ENCODE measurements at regions not wholly inside any gene's neighbourhood (a gene's known extent, or its start where the extent isn't known, plus 50 kb on each side); places are given as distances from the start of the nearest gene placed in this dataset.

GRCh38 chr1:116826818-116827606 lies 72.8 kb downstream of the CD2 start:
- Mint-ChIP-seq H3K4me3 (peak overlapping the region in 4 of 8 donors; percentile 48 to 66 (median 54)), H3K27ac (peak overlapping the region; percentile 71 to 90 (median 88)), H3K36me3 (no peaks in the 10 kb centered on the region), H3K4me1 (peaks cover 16 to 31% (median 24%) of the 10 kb centered on the region in 4 donors), H3K27me3 (no peaks in the 10 kb centered on the region), H3K9me3 (peaks cover 0 to 1% (median 0%) of the 10 kb centered on the region in 8 donors)
- Histone ChIP-seq H3K36me3 (ENCODE audit: insufficient read depth, low read length) (no peaks in the 10 kb centered on the region), H3K4me3 (ENCODE audit: low read length in 2 of 2) (no peak overlapping the region), H3K27ac (ENCODE audit: low read depth, low read length) (peak overlapping the region; percentile 27), H3K27me3 (ENCODE audit: insufficient read depth, low read length) (no peaks in the 10 kb centered on the region), H3K4me1 (ENCODE audit: insufficient read depth, low read length) (peaks cover 21% of the 10 kb centered on the region), H3K9me3 (ENCODE audit: control insufficient read depth in 1 of 2, low read length in 2 of 2) (no peaks in the 10 kb centered on the region)
- intact Hi-C loops (cut with micrococcal nuclease) = no loop called here
- CTCF ChIA-PET (ENCODE audit: partially characterized antibody) = interaction anchor here (0.6 to 4.2 kb wide), 10 partner anchors 9 to 233 kb away, joined by 3 to 20 read pairs (median 3); partner anchors contain the start of gene TTF2
- DNase-seq = peak in 3 of 5 donors; percentile 23 to 84 (median 38)
- POLR2A ChIA-PET (ENCODE audit: partially characterized antibody) = interaction anchor here (0.6 to 2.2 kb wide), 10 partner anchors 26 to 233 kb away, joined by 3 to 17 read pairs (median 4); partner anchors contain the start of gene TTF2

GRCh38 chr1:116827607-116828105 lies 73.4 kb downstream of the CD2 start:
- Histone ChIP-seq H3K9me3 (ENCODE audit: control insufficient read depth in 1 of 2, low read length in 2 of 2) (no peaks in the 10 kb centered on the region), H3K27me3 (ENCODE audit: insufficient read depth, low read length) (no peaks in the 10 kb centered on the region), H3K27ac (ENCODE audit: low read depth, low read length) (no peak overlapping the region), H3K4me1 (ENCODE audit: insufficient read depth, low read length) (peaks cover 21% of the 10 kb centered on the region), H3K4me3 (ENCODE audit: low read length in 2 of 2) (no peak overlapping the region), H3K36me3 (ENCODE audit: insufficient read depth, low read length) (no peaks in the 10 kb centered on the region)
- ChIA-PET CTCF (ENCODE audit: partially characterized antibody) (interaction anchor here (0.6 to 4.2 kb wide), 10 partner anchors 9 to 233 kb away, joined by 3 to 20 read pairs (median 3); partner anchors contain the start of gene TTF2), POLR2A (ENCODE audit: partially characterized antibody) (interaction anchor here (0.5 to 2.2 kb wide), 10 partner anchors 50 to 233 kb away, joined by 3 to 17 read pairs (median 4); partner anchors contain the start of gene TTF2)
- Mint-ChIP-seq H3K4me1 (peaks cover 16 to 31% (median 24%) of the 10 kb centered on the region in 4 donors), H3K9me3 (peaks cover 0 to 1% (median 0%) of the 10 kb centered on the region in 8 donors), H3K4me3 (peak overlapping the region in 3 of 8 donors; percentile 48 to 59 (median 48)), H3K27ac (peak overlapping the region; percentile 71 to 90 (median 88)), H3K27me3 (no peaks in the 10 kb centered on the region), H3K36me3 (no peaks in the 10 kb centered on the region)
- intact Hi-C loops (cut with micrococcal nuclease) = no loop called here
- no peak for DNase-seq

- Histone ChIP-seq H3K27me3 (ENCODE audit: insufficient read depth, low read length) (no peaks in the 10 kb centered on the region), H3K4me3 (ENCODE audit: low read length in 2 of 2) (no peak overlapping the region), H3K36me3 (ENCODE audit: insufficient read depth, low read length) (no peaks in the 10 kb centered on the region), H3K9me3 (ENCODE audit: control insufficient read depth in 1 of 2, low read length in 2 of 2) (no peaks in the 10 kb centered on the region), H3K4me1 (ENCODE audit: insufficient read depth, low read length) (peaks cover 4% of the 10 kb centered on the region), H3K27ac (ENCODE audit: low read depth, low read length) (no peak overlapping the region)
- DNase-seq = no peak
- POLR2A ChIA-PET (ENCODE audit: partially characterized antibody) = no interaction called here
- H3K27ac Mint-ChIP-seq = peak overlapping the region in 1 of 7 donors; percentile 12
- no peak overlapping the region for H3K4me3 Mint-ChIP-seq
- intact Hi-C loops (cut with micrococcal nuclease) = no loop called here
- peaks cover 0 to 4% of the 10 kb centered on the region in 2 donors for H3K36me3 Mint-ChIP-seq
- H3K27me3 Mint-ChIP-seq = no peaks in the 10 kb centered on the region
- H3K4me1 Mint-ChIP-seq = peaks cover 3 to 12% (median 5%) of the 10 kb centered on the region in 4 donors
- CTCF ChIA-PET (ENCODE audit: partially characterized antibody) = no interaction called here
- peaks cover 0 to 7% (median 1%) of the 10 kb centered on the region in 8 donors for H3K9me3 Mint-ChIP-seq
Observed at GRCh38 chr1:116832308-116832931, 77.3 kb upstream of the PTGFRN start.

- H3K4me3 ChIP-seq (ENCODE audit: low read length in 2 of 2) = no peak overlapping the region
- Mint-ChIP-seq H3K36me3 (peaks cover 0 to 4% of the 10 kb centered on the region in 2 donors), H3K4me3 (no peak overlapping the region), H3K27ac (no peak overlapping the region), H3K4me1 (peaks cover 0 to 9% (median 3%) of the 10 kb centered on the region in 4 donors), H3K9me3 (peaks cover 0 to 7% (median 2%) of the 10 kb centered on the region in 8 donors), H3K27me3 (no peaks in the 10 kb centered on the region)
- no peaks in the 10 kb centered on the region for H3K27me3 ChIP-seq (ENCODE audit: insufficient read depth, low read length)
- no peak overlapping the region for H3K27ac ChIP-seq (ENCODE audit: low read depth, low read length)
- H3K4me1 ChIP-seq (ENCODE audit: insufficient read depth, low read length) = no peaks in the 10 kb centered on the region
- ChIA-PET POLR2A (ENCODE audit: partially characterized antibody) (no interaction called here), CTCF (ENCODE audit: partially characterized antibody) (no interaction called here)
- no peak for DNase-seq
- no peaks in the 10 kb centered on the region for H3K9me3 ChIP-seq (ENCODE audit: control insufficient read depth in 1 of 2, low read length in 2 of 2)
- intact Hi-C loops (cut with micrococcal nuclease) = no loop called here
- no peaks in the 10 kb centered on the region for H3K36me3 ChIP-seq (ENCODE audit: insufficient read depth, low read length)
Observed at GRCh38 chr1:116832932-116833578, 76.7 kb upstream of the PTGFRN start.

- DNase-seq = no peak
- ChIA-PET CTCF (ENCODE audit: partially characterized antibody) (no interaction called here), POLR2A (ENCODE audit: partially characterized antibody) (no interaction called here)
- peaks cover 0 to 4% of the 10 kb centered on the region in 2 donors for H3K36me3 Mint-ChIP-seq
- peaks cover 0 to 7% (median 3%) of the 10 kb centered on the region in 8 donors for H3K9me3 Mint-ChIP-seq
- intact Hi-C loops (cut with micrococcal nuclease) = no loop called here
- no peak overlapping the region for H3K4me3 ChIP-seq (ENCODE audit: low read length in 2 of 2)
- peaks cover 0 to 4% (median under 1%) of the 10 kb centered on the region in 4 donors for H3K4me1 Mint-ChIP-seq
- no peak overlapping the region for H3K27ac ChIP-seq (ENCODE audit: low read depth, low read length)
- H3K4me1 ChIP-seq (ENCODE audit: insufficient read depth, low read length) = no peaks in the 10 kb centered on the region
- no peak overlapping the region for H3K4me3 Mint-ChIP-seq
- H3K27me3 Mint-ChIP-seq = no peaks in the 10 kb centered on the region
- H3K36me3 ChIP-seq (ENCODE audit: insufficient read depth, low read length) = no peaks in the 10 kb centered on the region
- no peak overlapping the region for H3K27ac Mint-ChIP-seq
- no peaks in the 10 kb centered on the region for H3K9me3 ChIP-seq (ENCODE audit: control insufficient read depth in 1 of 2, low read length in 2 of 2)
- H3K27me3 ChIP-seq (ENCODE audit: insufficient read depth, low read length) = no peaks in the 10 kb centered on the region
Observed at GRCh38 chr1:116833718-116834117, 76.0 kb upstream of the PTGFRN start.

- peaks cover 0 to 1% (median 0%) of the 10 kb centered on the region in 4 donors for H3K4me1 Mint-ChIP-seq
- no peak overlapping the region for H3K4me3 Mint-ChIP-seq
- no peak overlapping the region for H3K4me3 ChIP-seq (ENCODE audit: low read length in 2 of 2)
- peaks cover 0 to 7% (median 4%) of the 10 kb centered on the region in 8 donors for H3K9me3 Mint-ChIP-seq
- H3K27ac Mint-ChIP-seq = no peak overlapping the region
- ChIA-PET CTCF (ENCODE audit: partially characterized antibody) (no interaction called here), POLR2A (ENCODE audit: partially characterized antibody) (no interaction called here)
- no peaks in the 10 kb centered on the region for H3K27me3 ChIP-seq (ENCODE audit: insufficient read depth, low read length)
- H3K4me1 ChIP-seq (ENCODE audit: insufficient read depth, low read length) = no peaks in the 10 kb centered on the region
- intact Hi-C loops (cut with micrococcal nuclease) = no loop called here
- H3K36me3 Mint-ChIP-seq = peaks cover 0 to 4% of the 10 kb centered on the region in 2 donors
- no peaks in the 10 kb centered on the region for H3K36me3 ChIP-seq (ENCODE audit: insufficient read depth, low read length)
- no peak for DNase-seq
- no peaks in the 10 kb centered on the region for H3K9me3 ChIP-seq (ENCODE audit: control insufficient read depth in 1 of 2, low read length in 2 of 2)
- no peak overlapping the region for H3K27ac ChIP-seq (ENCODE audit: low read depth, low read length)
- no peaks in the 10 kb centered on the region for H3K27me3 Mint-ChIP-seq
Observed at GRCh38 chr1:116834595-116834994, 75.1 kb upstream of the PTGFRN start.
